ENCODE measurements at regions not wholly inside any gene's neighbourhood (a gene's known extent, or its start where the extent isn't known, plus 50 kb on each side); places are given as distances from the start of the nearest gene placed in this dataset.

DNA sequence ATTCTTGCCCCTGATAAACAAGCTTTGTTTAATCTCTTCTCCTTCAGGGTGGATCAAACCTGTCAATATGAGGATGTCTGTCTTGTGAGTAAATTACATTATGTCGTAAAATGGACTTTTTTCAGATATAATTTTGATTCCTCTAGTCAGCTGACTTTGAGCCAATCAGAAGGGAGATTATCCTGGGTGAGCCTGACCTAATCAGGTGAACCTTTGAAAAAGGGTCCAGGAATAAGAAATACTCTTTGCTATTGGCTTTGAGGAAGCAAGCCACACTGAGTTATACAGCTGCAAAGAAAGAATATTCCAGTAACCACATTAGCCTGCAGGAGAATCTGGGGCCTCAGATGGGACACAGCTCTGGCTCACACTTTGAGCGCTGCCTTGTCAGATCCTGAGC, 304.3 kb upstream of the ARRDC3 start:
- H3K27ac ChIP-seq (ENCODE audit: low read depth, low read length) = no peak overlapping the region
- no peak overlapping the region for H2AFZ ChIP-seq (ENCODE audit: low read length)
- no peaks in the 10 kb centered on the region for H3K4me1 ChIP-seq (ENCODE audit: insufficient read depth, low read length)
- no peaks in the 10 kb centered on the region for H3K36me3 ChIP-seq (ENCODE audit: insufficient read depth, low read length)
- no peak overlapping the region for H3K4me3 ChIP-seq (ENCODE audit: insufficient read depth, low read length)
- no peak overlapping the region for H3K4me2 ChIP-seq (ENCODE audit: insufficient read depth, low read length)
- no peaks in the 10 kb centered on the region for H4K20me1 ChIP-seq (ENCODE audit: insufficient read depth, low read length)
- DNase-seq (ENCODE audit: insufficient read length, low spot score, missing footprints) = no peak
- H3K9me3 ChIP-seq (ENCODE audit: low read depth, low read length) = no peaks in the 10 kb centered on the region
- H3K27me3 ChIP-seq (ENCODE audit: insufficient read depth, low read length) = no peaks in the 10 kb centered on the region
- no peak for TF ChIP-seq CTCF (IDR thresholded peaks at IDR 0.05; ENCODE audit: extremely low read depth, low read depth, low read length)
- no peaks in the 10 kb centered on the region for H3K79me2 ChIP-seq (ENCODE audit: insufficient read depth, low read length)

DNA sequence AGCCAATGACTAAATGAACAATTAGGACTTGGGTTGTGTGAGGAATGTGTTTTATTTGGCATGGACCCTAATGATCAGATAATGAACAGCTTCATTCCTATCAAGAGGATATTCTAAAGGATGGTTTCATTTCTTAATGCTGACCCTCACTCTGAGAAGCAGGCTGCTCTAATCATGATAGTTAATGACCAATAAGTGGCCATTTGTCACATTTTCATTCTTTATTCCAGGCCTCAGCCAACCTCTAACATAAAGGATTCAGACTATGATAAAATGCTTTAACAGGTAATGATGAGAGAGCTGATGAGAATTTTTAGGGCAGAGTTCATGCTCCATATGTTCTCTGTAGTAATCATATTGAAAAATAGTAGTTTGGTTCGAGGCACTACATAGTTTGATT, 301.5 kb upstream of the ARRDC3 start:
- no peak for TF ChIP-seq CTCF (IDR thresholded peaks at IDR 0.05; ENCODE audit: extremely low read depth, low read depth, low read length)
- no peaks in the 10 kb centered on the region for H3K27me3 ChIP-seq (ENCODE audit: insufficient read depth, low read length)
- no peaks in the 10 kb centered on the region for H3K4me1 ChIP-seq (ENCODE audit: insufficient read depth, low read length)
- H3K36me3 ChIP-seq (ENCODE audit: insufficient read depth, low read length) = no peaks in the 10 kb centered on the region
- no peaks in the 10 kb centered on the region for H4K20me1 ChIP-seq (ENCODE audit: insufficient read depth, low read length)
- no peaks in the 10 kb centered on the region for H3K9me3 ChIP-seq (ENCODE audit: low read depth, low read length)
- H3K4me3 ChIP-seq (ENCODE audit: insufficient read depth, low read length) = no peak overlapping the region
- no peak overlapping the region for H2AFZ ChIP-seq (ENCODE audit: low read length)
- DNase-seq (ENCODE audit: insufficient read length, low spot score, missing footprints) = no peak
- no peak overlapping the region for H3K27ac ChIP-seq (ENCODE audit: low read depth, low read length)
- no peak overlapping the region for H3K4me2 ChIP-seq (ENCODE audit: insufficient read depth, low read length)
- H3K79me2 ChIP-seq (ENCODE audit: insufficient read depth, low read length) = no peaks in the 10 kb centered on the region

- H3K27ac ChIP-seq (ENCODE audit: low read depth, low read length) = no peak overlapping the region
These were observed 287.4 kb upstream of the ARRDC3 start for GRCh38 chr5:91670563-91670962.

DNA sequence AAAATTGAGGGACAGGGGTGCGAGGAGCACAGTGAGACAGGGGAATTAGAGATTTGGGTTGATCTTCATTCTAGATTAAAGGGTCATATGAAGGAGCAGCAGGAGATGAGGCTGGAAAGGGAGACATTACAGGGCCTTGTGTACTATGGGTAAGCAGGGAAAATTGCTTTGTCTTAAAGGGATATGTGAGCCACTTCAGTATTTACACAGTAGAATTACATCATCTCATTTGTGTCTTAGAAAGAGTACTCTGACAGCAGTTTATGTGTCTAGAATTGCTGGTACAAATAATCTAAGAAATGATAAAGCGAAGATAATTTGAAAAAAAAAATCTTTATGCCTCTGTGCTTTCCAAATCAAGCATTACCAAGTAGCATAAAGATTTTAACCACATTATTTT, 287.0 kb upstream of the ARRDC3 start:
- TF ChIP-seq CTCF (IDR thresholded peaks at IDR 0.05; ENCODE audit: extremely low read depth, low read depth, low read length) = no peak
- Histone ChIP-seq H3K27me3 (ENCODE audit: insufficient read depth, low read length) (no peaks in the 10 kb centered on the region), H3K79me2 (ENCODE audit: insufficient read depth, low read length) (no peaks in the 10 kb centered on the region), H3K27ac (ENCODE audit: low read depth, low read length) (no peak overlapping the region), H3K9me3 (ENCODE audit: low read depth, low read length) (no peaks in the 10 kb centered on the region), H2AFZ (ENCODE audit: low read length) (no peak overlapping the region), H3K4me3 (ENCODE audit: insufficient read depth, low read length) (no peak overlapping the region), H4K20me1 (ENCODE audit: insufficient read depth, low read length) (no peaks in the 10 kb centered on the region), H3K36me3 (ENCODE audit: insufficient read depth, low read length) (no peaks in the 10 kb centered on the region), H3K4me1 (ENCODE audit: insufficient read depth, low read length) (no peaks in the 10 kb centered on the region), H3K4me2 (ENCODE audit: insufficient read depth, low read length) (no peak overlapping the region)
- no peak for DNase-seq (ENCODE audit: insufficient read length, low spot score, missing footprints)

More at GRCh38 chr5:91670563-91670962, 287.4 kb upstream of the ARRDC3 start:
- no peak overlapping the region for H3K4me2 ChIP-seq (ENCODE audit: insufficient read depth, low read length)
- H3K79me2 ChIP-seq (ENCODE audit: insufficient read depth, low read length) = no peaks in the 10 kb centered on the region
- TF ChIP-seq CTCF (IDR thresholded peaks at IDR 0.05; ENCODE audit: extremely low read depth, low read depth, low read length) = no peak
- DNase-seq (ENCODE audit: insufficient read length, low spot score, missing footprints) = no peak
- H4K20me1 ChIP-seq (ENCODE audit: insufficient read depth, low read length) = no peaks in the 10 kb centered on the region
- no peaks in the 10 kb centered on the region for H3K36me3 ChIP-seq (ENCODE audit: insufficient read depth, low read length)
- no peak overlapping the region for H3K4me3 ChIP-seq (ENCODE audit: insufficient read depth, low read length)
- no peaks in the 10 kb centered on the region for H3K27me3 ChIP-seq (ENCODE audit: insufficient read depth, low read length)
- H2AFZ ChIP-seq (ENCODE audit: low read length) = no peak overlapping the region
- no peaks in the 10 kb centered on the region for H3K9me3 ChIP-seq (ENCODE audit: low read depth, low read length)
- no peaks in the 10 kb centered on the region for H3K4me1 ChIP-seq (ENCODE audit: insufficient read depth, low read length)
